ENCODE measurements at regions not wholly inside any gene's neighbourhood (a gene's known extent, or its start where the extent isn't known, plus 50 kb on each side); places are given as distances from the start of the nearest gene placed in this dataset.

GRCh38 chr11:120028897-120029258 is 109.0 kb downstream of the TRIM29 start:
- DNase-seq (ENCODE audit: extremely low read depth, low read depth): no peak
- no peak overlapping the region for H3K4me3 ChIP-seq (replicated peaks; ENCODE audit: low read depth, low read length)
- TF ChIP-seq, protein P1, sequence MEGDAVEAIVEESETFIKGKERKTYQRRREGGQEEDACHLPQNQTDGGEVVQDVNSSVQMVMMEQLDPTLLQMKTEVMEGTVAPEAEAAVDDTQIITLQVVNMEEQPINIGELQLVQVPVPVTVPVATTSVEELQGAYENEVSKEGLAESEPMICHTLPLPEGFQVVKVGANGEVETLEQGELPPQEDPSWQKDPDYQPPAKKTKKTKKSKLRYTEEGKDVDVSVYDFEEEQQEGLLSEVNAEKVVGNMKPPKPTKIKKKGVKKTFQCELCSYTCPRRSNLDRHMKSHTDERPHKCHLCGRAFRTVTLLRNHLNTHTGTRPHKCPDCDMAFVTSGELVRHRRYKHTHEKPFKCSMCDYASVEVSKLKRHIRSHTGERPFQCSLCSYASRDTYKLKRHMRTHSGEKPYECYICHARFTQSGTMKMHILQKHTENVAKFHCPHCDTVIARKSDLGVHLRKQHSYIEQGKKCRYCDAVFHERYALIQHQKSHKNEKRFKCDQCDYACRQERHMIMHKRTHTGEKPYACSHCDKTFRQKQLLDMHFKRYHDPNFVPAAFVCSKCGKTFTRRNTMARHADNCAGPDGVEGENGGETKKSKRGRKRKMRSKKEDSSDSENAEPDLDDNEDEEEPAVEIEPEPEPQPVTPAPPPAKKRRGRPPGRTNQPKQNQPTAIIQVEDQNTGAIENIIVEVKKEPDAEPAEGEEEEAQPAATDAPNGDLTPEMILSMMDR (IDR thresholded peaks at IDR 0.05; ENCODE audit: low read depth, low read length, missing control alignments): no peak

DNA sequence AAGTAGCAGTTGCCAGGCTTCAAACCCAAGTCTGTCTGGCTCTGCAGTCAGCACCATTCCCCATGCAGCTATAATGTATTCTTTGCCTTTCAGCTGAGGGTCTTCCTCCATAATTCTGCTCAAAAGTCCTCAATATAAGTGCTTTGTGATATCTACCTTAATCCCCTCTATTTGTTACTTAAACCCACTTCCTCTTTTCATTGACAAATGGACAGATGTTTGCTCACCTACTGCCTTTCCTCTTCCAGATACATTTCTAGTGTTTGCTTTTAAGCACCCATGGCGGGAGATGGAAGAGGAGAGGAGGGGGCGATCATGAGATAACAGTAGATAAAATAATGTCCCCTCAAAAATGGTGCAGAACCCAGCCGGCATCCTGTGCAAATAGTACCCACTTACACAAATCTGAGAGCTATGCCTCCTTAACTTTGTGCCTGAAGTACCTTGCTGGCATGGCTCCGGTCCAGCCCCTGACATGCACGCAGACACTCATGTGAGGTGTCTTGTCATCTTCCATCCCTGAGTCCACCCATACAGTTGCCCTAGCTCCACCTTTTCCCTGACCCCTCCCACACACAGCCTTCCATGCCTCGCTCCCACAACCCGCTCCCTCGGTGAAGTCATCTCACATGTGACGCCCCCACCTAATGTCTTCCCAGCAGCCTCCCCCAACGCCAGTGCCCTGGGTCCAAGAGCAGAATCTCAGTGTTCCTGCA is 109.6 kb downstream of the TRIM29 start:
- TF ChIP-seq, protein P1 (IDR thresholded peaks at IDR 0.05; ENCODE audit: low read depth, low read length, missing control alignments): no peak
- no peak overlapping the region for H3K4me3 ChIP-seq (replicated peaks; ENCODE audit: low read depth, low read length)
- no peak for DNase-seq (ENCODE audit: extremely low read depth, low read depth)

- H3K4me3 ChIP-seq (replicated peaks; ENCODE audit: low read depth, low read length): no peak overlapping the region
- no peak for DNase-seq (ENCODE audit: extremely low read depth, low read depth)
- TF ChIP-seq, protein P1 (IDR thresholded peaks at IDR 0.05; ENCODE audit: low read depth, low read length, missing control alignments): no peak
Observed at GRCh38 chr11:120027546-120028180, 110.2 kb downstream of the TRIM29 start.

DNA sequence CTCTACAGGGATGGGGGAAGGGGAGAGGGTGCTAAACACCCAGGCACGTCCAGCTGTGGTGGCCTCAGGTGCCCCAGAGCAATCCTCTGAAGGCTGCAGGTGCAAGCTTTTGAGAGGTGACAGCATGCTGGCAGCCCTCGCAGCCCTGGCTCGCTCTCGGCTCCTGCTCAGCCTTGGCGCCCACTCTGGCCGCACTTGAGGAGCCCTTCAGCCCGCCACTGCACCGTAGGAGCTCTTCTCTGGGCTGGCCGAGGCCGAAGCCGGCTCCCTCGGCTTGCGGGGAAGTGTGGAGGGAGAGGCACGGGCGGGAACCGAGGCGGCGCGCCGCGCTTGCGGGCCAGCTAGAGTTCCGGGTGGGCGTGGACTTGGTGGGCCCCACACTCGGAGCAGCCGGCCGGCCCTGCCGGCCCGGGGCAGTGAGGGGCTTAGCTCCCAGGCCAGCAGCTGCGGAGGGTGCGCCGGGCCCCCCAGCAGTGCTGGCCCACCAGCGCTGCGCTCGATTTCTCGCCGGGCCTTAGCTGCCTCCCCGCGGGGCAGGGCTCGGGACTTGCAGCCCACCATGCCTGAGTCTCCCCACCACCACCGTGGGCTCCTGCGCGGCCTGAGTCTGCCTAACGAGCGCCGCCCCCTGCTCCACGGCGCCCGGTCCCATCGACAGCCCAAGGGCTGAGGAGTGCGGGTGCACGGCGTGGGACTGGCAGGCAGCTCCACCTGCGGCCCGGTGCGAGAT is 112.1 kb downstream of the TRIM29 start:
- TF ChIP-seq, protein P1 (IDR thresholded peaks at IDR 0.05; ENCODE audit: low read depth, low read length, missing control alignments): no peak
- no peak overlapping the region for H3K4me3 ChIP-seq (replicated peaks; ENCODE audit: low read depth, low read length)
- no peak for DNase-seq (ENCODE audit: extremely low read depth, low read depth)

DNA sequence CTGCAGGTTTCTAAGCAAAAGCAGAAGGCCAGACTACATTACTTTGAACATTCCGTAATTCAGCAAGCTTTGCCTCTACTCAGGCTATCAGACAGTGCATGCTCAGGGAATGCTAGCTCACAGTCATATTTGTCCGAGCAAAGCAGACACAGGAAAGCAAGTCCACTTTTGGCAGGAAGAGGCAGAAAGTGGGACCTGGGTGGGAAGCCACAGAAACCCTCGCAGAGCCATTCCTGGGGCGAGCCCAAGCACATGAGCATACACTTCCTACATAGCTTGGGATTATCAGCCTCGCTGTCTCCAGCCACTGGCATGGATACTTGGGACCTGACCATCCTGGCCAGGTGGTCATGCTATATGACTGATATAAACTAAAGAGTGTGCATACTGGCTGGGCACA is 113.3 kb downstream of the TRIM29 start:
- H3K4me3 ChIP-seq (replicated peaks; ENCODE audit: low read depth, low read length): no peak overlapping the region
- no peak for DNase-seq (ENCODE audit: extremely low read depth, low read depth)
- TF ChIP-seq, protein P1 (IDR thresholded peaks at IDR 0.05; ENCODE audit: low read depth, low read length, missing control alignments): no peak

DNA sequence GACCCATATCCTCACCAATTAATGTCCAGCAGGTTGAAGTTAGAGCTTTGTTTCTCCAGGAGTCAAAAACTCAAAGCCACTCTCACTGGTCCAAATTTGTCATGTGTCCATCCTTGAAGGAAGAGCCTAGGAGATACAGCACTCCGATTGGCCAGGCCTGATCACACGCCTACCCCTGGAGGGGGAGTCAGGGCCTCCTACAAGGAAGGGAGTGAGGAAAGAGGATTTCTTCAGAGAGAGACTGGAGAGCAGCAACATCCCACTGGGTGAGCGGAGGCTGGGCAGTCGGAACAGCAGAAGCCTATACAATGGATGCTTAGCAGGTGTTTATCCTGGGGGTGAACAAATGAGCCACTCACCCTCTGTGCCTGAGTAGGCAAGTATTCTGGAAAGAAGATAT is 113.9 kb downstream of the TRIM29 start:
- no peak for DNase-seq (ENCODE audit: extremely low read depth, low read depth)
- H3K4me3 ChIP-seq (replicated peaks; ENCODE audit: low read depth, low read length): no peak overlapping the region
- TF ChIP-seq, protein P1 (IDR thresholded peaks at IDR 0.05; ENCODE audit: low read depth, low read length, missing control alignments): no peak

All from HFF-Myc (cell line).